ENCODE measurements at regions not wholly inside any gene's neighbourhood (a gene's known extent, or its start where the extent isn't known, plus 50 kb on each side); places are given as distances from the start of the nearest gene placed in this dataset.

- no peak for TF ChIP-seq FOXA1 (IDR thresholded peaks at IDR 0.05)
- TF ChIP-seq NFRKB (IDR thresholded peaks at IDR 0.05), result no peak
- no peak for TF ChIP-seq CTBP1 (IDR thresholded peaks at IDR 0.05; ENCODE audit: borderline replicate concordance)
- no peak for TF ChIP-seq FOXM1 (IDR thresholded peaks at IDR 0.05; ENCODE audit: borderline replicate concordance)
- no peak for TF ChIP-seq ARNT (IDR thresholded peaks at IDR 0.05)
- TF ChIP-seq PKNOX1 (IDR thresholded peaks at IDR 0.05), result no peak
- no peak for TF ChIP-seq SP1 (IDR thresholded peaks at IDR 0.05)
- no peak for TF ChIP-seq L3MBTL2 (conservative IDR thresholded peaks at IDR 0.05)
- TF ChIP-seq SUZ12 (IDR thresholded peaks at IDR 0.05), result no peak
Measured at GRCh38 chr7:15057272-15057671, 154.7 kb upstream of the DGKB start.

Measured in HEK293T (cell line).